T-cell (primary cell): ENCODE measurements at regions not wholly inside any gene's neighbourhood (a gene's known extent, or its start where the extent isn't known, plus 50 kb on each side); places are given as distances from the start of the nearest gene placed in this dataset.

Experiments
- ATAC-seq, 4 experiments: fragments of 200-7000 bp in 3 of 4; fragments of 150-1000 bp in 1 of 4; cut with Tn5 transposase; replicated peaks in 1 of 4; 1 replicate in 3 of 4; 2 replicates in 1 of 4; pipeline ENCODE4 v1.10.0; 2021; ENCODE audit warnings: moderate library complexity in 3 of 4, mild to moderate bottlenecking in 2 of 4, moderate number of reproducible peaks in 1 of 4
- CTCF ChIA-PET, 2 donors: fragments of 300-600 bp; sonication (Branson Sonifier 250); formaldehyde crosslinking; loops; one replicate each; lab custom pipeline; 2022; ENCODE audit warnings: antibody characterized with exemption in 2 of 2; lab: Charles Lee
- POLR2A ChIA-PET, 2 donors: fragments of 300-600 bp; sonication (Branson Sonifier 250); formaldehyde crosslinking; loops; one replicate each; lab custom pipeline; 2022; ENCODE audit warnings: antibody characterized with exemption in 2 of 2; lab: Charles Lee
- DNase-seq, 35 experiments: peaks; one replicate each; pipeline versions ENCODE4 v3.0.0 to v3.0.0-alpha.2; 2013 to 2023
- H3K27ac ChIP-seq: one replicate; pipeline ENCODE4 v1.5.1; 2013; ENCODE audit warnings: low read length
- H3K27me3 ChIP-seq, 2 experiments: replicated peaks in 1 of 2; 1 replicate in 1 of 2; 2 replicates in 1 of 2; pipeline versions ENCODE4 v1.6.1 to v1.7.0; 2013; ENCODE audit warnings: low read length in 1 of 2, mixed read lengths in 1 of 2; ENCODE audit not compliant: control insufficient read depth in 2 of 2, insufficient read depth in 2 of 2; ENCODE audit errors: extremely low read depth in 1 of 2
- H3K36me3 ChIP-seq, 2 donors: 1 replicate in 1 of 2; 2 replicates in 1 of 2; pipeline versions ENCODE4 v1.6.1 to v1.7.0; 2013; ENCODE audit warnings: low read length in 1 of 2; ENCODE audit not compliant: control insufficient read depth in 2 of 2, insufficient read depth in 1 of 2; ENCODE audit errors: extremely low read depth in 1 of 2
- H3K4me1 ChIP-seq, 2 experiments: 1 replicate in 1 of 2; 2 replicates in 1 of 2; pipeline versions ENCODE4 v1.6.1 to v1.7.0; 2013; ENCODE audit warnings: low read length in 2 of 2, mixed read lengths in 1 of 2; ENCODE audit not compliant: insufficient read depth in 2 of 2, control insufficient read depth in 1 of 2; ENCODE audit errors: extremely low read depth in 1 of 2
- H3K4me3 ChIP-seq, 2 donors: 1 replicate in 1 of 2; 2 replicates in 1 of 2; pipeline versions ENCODE4 v1.5.1 to v1.7.0; 2013; ENCODE audit warnings: mild to moderate bottlenecking in 2 of 2, low read length in 1 of 2, moderate library complexity in 1 of 2; ENCODE audit not compliant: control insufficient read depth in 1 of 2; ENCODE audit errors: extremely low read depth in 1 of 2
- H3K9me3 ChIP-seq: 2 replicates; pipeline ENCODE4 v1.7.0; 2013
- H3K27ac Mint-ChIP-seq, 2 donors: one replicate each; pipeline ENCODE4 v1.8.0; 2020 to 2021; ENCODE audit warnings: mild to moderate bottlenecking in 2 of 2, mixed read lengths in 2 of 2
- H3K27me3 Mint-ChIP-seq, 2 donors: one replicate each; pipeline ENCODE4 v1.8.0; 2021 to 2022; ENCODE audit warnings: mixed read lengths in 2 of 2
- H3K36me3 Mint-ChIP-seq: one replicate; pipeline ENCODE4 v1.8.0; 2021; ENCODE audit warnings: mixed read lengths
- H3K4me1 Mint-ChIP-seq, 3 donors: one replicate each; pipeline ENCODE4 v1.8.0; 2020 to 2022; ENCODE audit warnings: mixed read lengths in 3 of 3, mild to moderate bottlenecking in 1 of 3
- H3K4me3 Mint-ChIP-seq, 3 donors: one replicate each; pipeline ENCODE4 v1.8.0; 2020 to 2022; ENCODE audit warnings: mild to moderate bottlenecking in 3 of 3, mixed read lengths in 3 of 3, moderate library complexity in 3 of 3
- H3K9me3 Mint-ChIP-seq, 3 donors: one replicate each; pipeline ENCODE4 v1.8.0; 2020 to 2022; ENCODE audit warnings: mixed read lengths in 3 of 3
- WGBS: methylation state at CpG from one replicate; pipeline ENCODE4 v1.1.5; 2013; ENCODE audit warnings: missing lambda C conversion rate; ENCODE audit not compliant: insufficient coverage; 5-methylcytosine and 5-hydroxymethylcytosine counted together

DNA sequence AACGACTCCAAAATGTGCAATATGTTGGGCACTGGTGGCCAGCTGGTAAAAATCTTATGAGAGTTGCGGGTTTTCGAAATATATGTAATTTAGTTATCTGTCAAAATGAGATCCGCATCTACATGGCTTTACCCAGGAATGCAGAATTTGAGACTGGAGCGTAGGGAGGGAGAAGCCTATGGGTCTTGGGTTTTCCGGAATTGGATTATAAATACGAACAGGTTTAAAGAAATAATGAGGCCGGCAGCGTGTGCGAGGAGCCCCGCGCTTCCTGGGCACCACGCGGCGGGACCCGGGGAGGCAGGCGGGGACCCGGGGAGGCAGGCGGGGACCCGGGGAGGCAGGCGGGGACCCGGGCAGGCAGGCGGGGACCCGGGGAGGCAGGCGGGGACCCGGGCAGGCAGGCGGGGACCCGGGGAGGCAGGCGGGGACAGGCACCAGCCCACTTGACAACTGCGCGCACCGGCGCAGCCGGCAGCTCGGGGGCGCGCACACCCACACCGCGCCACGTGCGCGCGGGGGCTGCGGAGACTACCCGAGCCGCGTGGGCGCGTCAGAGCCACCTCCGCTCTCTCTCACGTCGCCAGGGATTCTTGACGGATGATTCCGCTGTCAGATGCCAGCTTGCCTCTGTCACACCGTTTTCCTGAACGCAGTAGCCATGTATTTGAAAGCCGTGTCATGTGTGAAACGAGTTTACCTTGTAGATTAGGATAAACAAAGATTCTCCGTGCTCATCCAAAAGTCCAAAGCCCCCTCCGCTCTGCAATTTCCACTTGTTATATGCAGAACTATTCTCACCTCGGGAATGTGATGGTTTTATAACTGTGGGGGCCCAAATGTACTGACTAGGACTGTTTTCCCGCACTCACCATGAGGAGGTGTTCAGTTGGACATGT is 54.3 kb upstream of the HNRNPU start:
- 4% methylated on average over 55 of the region's 62 CpGs for WGBS
- CTCF ChIA-PET: interaction anchor here in 1 of 2 donors (0.5 to 0.9 kb wide), 2 partner anchors 124 to 1083 kb away, joined by 4 to 5 read pairs; no protein-coding TSS in a partner anchor

DNA sequence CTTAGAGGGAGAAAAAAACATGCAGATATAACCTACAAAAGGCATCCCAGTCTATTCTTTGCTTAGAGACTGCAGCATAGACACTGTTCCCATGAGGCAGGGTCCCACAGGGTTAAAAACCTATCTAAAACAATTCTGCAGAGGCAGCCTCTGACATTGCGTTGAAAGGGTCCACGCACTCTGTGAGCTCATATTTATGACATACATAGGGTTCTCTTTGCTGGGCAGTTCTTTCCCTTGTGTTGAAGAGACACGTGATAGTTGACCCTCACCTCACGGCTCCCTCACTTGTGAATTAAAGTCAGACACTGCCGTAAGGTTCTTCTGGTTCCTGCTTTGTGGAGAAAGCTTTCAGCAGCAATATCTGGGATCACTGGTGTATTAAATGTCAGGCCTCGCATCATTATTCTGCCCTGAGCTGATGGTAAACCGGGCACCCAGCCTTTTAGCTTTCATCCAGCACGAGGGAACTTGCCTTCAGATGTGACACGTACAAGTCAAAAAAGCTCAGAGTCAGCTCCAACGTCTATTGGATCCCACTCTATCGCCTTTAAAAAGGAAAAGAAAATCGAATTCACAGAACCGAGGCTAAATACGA is 52.8 kb upstream of the HNRNPU start:
- Histone ChIP-seq H3K9me3 (no peaks in the 10 kb centered on the region), H3K27ac (no peak overlapping the region), H3K4me1 (peaks cover 6 to 7% of the 10 kb centered on the region in 2 experiments), H3K36me3 (no peaks in the 10 kb centered on the region), H3K4me3 (no peak overlapping the region), H3K27me3 (peaks cover 0 to 2% of the 10 kb centered on the region in 2 experiments)
- Mint-ChIP-seq H3K4me1 (peaks cover 6 to 12% (median 11%) of the 10 kb centered on the region in 3 donors), H3K27ac (no peak overlapping the region), H3K9me3 (no peaks in the 10 kb centered on the region), H3K4me3 (peak overlapping the region in 2 of 3 donors; percentile 34 to 90), H3K27me3 (peaks cover 0 to 1% of the 10 kb centered on the region in 2 donors), H3K36me3 (no peaks in the 10 kb centered on the region)
- no peak for DNase-seq
- ChIA-PET POLR2A (no interaction called here), CTCF (interaction anchor here (0.9 to 1.4 kb wide), 3 partner anchors 78 to 125 kb away, joined by 3 to 5 read pairs (median 3); no protein-coding TSS in a partner anchor)
- WGBS: 86% methylated on average over 10 of the region's 14 CpGs
- no peak for ATAC-seq

More for the DNA sequence above, 54.3 kb upstream of the HNRNPU start:
- POLR2A ChIA-PET: interaction anchor here (0.6 to 0.7 kb wide), 4 partner anchors 64 to 504 kb away, joined by 3 to 8 read pairs (median 4); no protein-coding TSS in a partner anchor
- peak; percentile 24 to 84 (median 71) for DNase-seq
- H3K27ac Mint-ChIP-seq: peak overlapping the region; percentile 66 to 74
- H3K4me1 ChIP-seq: peaks cover 6 to 7% of the 10 kb centered on the region in 2 experiments
- no peaks in the 10 kb centered on the region for H3K9me3 ChIP-seq
- no peak overlapping the region for H3K27ac ChIP-seq
- H3K9me3 Mint-ChIP-seq: no peaks in the 10 kb centered on the region
- H3K36me3 ChIP-seq: no peaks in the 10 kb centered on the region
- H3K4me3 Mint-ChIP-seq: peak overlapping the region; percentile 82 to 90 (median 89)
- peak; percentile 96 to 99 (median 98) for ATAC-seq
- peaks cover 6 to 12% (median 11%) of the 10 kb centered on the region in 3 donors for H3K4me1 Mint-ChIP-seq
- H3K27me3 Mint-ChIP-seq: peaks cover 0 to 1% of the 10 kb centered on the region in 2 donors
- no peaks in the 10 kb centered on the region for H3K36me3 Mint-ChIP-seq
- peak overlapping the region; percentile 57 to 77 for H3K4me3 ChIP-seq
- peaks cover 0 to 2% of the 10 kb centered on the region in 2 experiments for H3K27me3 ChIP-seq

DNA sequence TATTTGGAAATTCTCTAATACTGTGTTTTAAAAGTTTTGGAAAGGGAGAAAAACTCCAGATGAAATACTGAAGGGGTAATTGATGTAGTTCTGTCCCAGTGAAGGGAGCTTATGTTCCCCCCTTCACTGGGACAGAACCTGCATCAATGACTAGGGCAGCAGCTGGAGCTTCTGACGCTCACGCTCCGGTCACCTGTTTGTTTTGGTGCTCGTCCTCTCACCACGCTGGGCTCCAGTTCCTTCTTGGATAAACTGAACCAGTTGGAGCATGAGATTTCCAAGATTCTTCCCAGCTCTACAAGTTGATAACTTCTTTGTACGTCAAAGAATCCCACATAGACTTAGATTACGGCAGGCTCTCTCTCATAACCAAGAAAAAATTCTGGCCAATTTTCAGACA is 51.4 kb upstream of the HNRNPU start:
- ATAC-seq (no peak), DNase-seq (no peak)
- Histone ChIP-seq H3K36me3 (no peaks in the 10 kb centered on the region), H3K4me1 (peaks cover 6 to 7% of the 10 kb centered on the region in 2 experiments), H3K27ac (no peak overlapping the region), H3K9me3 (no peaks in the 10 kb centered on the region), H3K27me3 (peaks cover 0 to 2% of the 10 kb centered on the region in 2 experiments), H3K4me3 (no peak overlapping the region)
- WGBS: 94% methylated on average over 5 of the region's 7 CpGs
- CTCF ChIA-PET: interaction anchor here (0.8 to 1.4 kb wide), 2 partner anchors 81 to 127 kb away, joined by 3 read pairs; no protein-coding TSS in a partner anchor
- H3K4me3 Mint-ChIP-seq: no peak overlapping the region
- H3K27me3 Mint-ChIP-seq: peaks cover 0 to 1% of the 10 kb centered on the region in 2 donors
- no peaks in the 10 kb centered on the region for H3K36me3 Mint-ChIP-seq
- POLR2A ChIA-PET: interaction anchor here in 1 of 2 donors (0.6 kb wide), 1 partner anchor 107 kb away, joined by 3 read pairs; no protein-coding TSS in a partner anchor
- no peak overlapping the region for H3K27ac Mint-ChIP-seq
- peaks cover 6 to 12% (median 11%) of the 10 kb centered on the region in 3 donors for H3K4me1 Mint-ChIP-seq
- no peaks in the 10 kb centered on the region for H3K9me3 Mint-ChIP-seq

DNA sequence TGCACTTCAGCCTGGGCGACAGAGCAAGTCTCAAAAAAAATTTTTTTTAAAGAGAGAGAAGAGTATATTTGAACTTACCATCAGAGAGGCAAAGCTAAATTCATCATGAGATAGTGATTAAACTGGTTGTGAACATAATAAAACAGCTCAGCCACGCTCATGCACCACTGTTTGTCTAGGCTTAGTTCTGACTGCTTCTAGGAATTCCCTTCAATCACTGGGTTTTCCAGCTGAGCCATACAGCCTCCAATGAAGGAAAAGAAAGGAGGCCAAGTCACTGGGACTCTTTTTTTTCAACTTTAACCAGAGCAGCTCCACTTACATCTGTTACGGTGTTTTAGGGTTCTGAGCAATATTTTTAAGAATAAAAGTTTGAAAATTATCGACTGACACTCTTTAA is 50.4 kb upstream of the HNRNPU start:
- Histone ChIP-seq H3K27me3 (peaks cover 0 to 3% of the 10 kb centered on the region in 2 experiments), H3K4me3 (no peak overlapping the region), H3K9me3 (no peaks in the 10 kb centered on the region), H3K36me3 (no peaks in the 10 kb centered on the region), H3K4me1 (peaks cover 6 to 7% of the 10 kb centered on the region in 2 experiments), H3K27ac (no peak overlapping the region)
- Mint-ChIP-seq H3K36me3 (no peaks in the 10 kb centered on the region), H3K4me3 (no peak overlapping the region), H3K27ac (no peak overlapping the region), H3K27me3 (no peaks in the 10 kb centered on the region), H3K9me3 (no peaks in the 10 kb centered on the region), H3K4me1 (peaks cover 6 to 12% (median 11%) of the 10 kb centered on the region in 3 donors)
- ChIA-PET CTCF (no interaction called here), POLR2A (interaction anchor here in 1 of 2 donors (0.7 kb wide), 1 partner anchor 41 kb away, joined by 3 read pairs; no protein-coding TSS in a partner anchor)
- 67% methylated on average over 1 of the region's 4 CpGs for WGBS
- ATAC-seq (no peak), DNase-seq (no peak)
